Body of pancreas (tissue), 4 donors: ENCODE measurements at regions not wholly inside any gene's neighbourhood (a gene's known extent, or its start where the extent isn't known, plus 50 kb on each side); places are given as distances from the start of the nearest gene placed in this dataset.

Experiments used
- POLR2A ChIP-seq, 3 donors: fragments of 450-650 bp; IDR thresholded peaks; one replicate each; pipeline ENCODE4 v1.6.1; 2016; ENCODE audit warnings: antibody characterized with exemption in 3 of 3, mild to moderate bottlenecking in 2 of 3
- TF ChIP-seq, protein P1 (sequence below), 7 experiments: fragments of 450-650 bp in 4 of 7; fragments of 200-600 bp in 3 of 7; sonication (generic) in 3 of 7; IDR thresholded peaks; one replicate each; pipeline ENCODE4 v1.5.1; 2016 to 2019; ENCODE audit warnings: antibody characterized with exemption in 7 of 7

DNA sequence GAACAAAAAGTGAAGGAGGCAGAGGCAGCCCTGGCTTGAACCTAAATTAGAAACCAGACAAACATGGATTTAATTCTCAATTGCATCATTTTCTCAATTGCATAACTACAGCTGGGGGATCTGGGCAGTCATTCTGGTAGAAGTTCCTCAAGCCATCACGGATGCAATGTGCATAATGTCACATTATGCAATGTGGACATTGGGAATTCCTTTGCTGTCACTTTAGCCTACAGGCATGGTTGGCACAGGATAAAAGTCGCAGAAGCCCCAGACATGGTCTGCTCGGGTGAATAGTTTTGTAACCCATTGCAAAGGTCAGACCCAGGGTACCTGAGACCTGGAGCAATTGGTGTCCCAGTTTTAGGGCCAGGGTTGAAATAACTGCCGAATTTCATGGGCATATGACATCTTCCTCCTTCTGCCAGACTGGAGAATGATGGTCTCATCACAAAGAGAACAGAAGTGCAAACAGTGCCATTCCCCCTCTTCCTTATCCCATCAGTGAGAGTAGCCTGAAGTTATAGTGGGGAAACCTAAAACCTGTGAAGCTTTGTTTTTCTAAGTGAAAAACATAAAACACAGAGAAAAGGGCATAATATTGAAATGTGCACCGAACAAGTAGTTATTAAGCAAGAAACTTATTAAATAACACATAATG is 290.8 kb downstream of the MSX2 start:
- TF ChIP-seq, protein P1, sequence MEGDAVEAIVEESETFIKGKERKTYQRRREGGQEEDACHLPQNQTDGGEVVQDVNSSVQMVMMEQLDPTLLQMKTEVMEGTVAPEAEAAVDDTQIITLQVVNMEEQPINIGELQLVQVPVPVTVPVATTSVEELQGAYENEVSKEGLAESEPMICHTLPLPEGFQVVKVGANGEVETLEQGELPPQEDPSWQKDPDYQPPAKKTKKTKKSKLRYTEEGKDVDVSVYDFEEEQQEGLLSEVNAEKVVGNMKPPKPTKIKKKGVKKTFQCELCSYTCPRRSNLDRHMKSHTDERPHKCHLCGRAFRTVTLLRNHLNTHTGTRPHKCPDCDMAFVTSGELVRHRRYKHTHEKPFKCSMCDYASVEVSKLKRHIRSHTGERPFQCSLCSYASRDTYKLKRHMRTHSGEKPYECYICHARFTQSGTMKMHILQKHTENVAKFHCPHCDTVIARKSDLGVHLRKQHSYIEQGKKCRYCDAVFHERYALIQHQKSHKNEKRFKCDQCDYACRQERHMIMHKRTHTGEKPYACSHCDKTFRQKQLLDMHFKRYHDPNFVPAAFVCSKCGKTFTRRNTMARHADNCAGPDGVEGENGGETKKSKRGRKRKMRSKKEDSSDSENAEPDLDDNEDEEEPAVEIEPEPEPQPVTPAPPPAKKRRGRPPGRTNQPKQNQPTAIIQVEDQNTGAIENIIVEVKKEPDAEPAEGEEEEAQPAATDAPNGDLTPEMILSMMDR (IDR thresholded peaks at IDR 0.05), result no peak
- TF ChIP-seq POLR2A (IDR thresholded peaks at IDR 0.05), result no peak
